ENCODE measurements at regions not wholly inside any gene's neighbourhood (a gene's known extent, or its start where the extent isn't known, plus 50 kb on each side); places are given as distances from the start of the nearest gene placed in this dataset.

- no peak overlapping the region for H2AFZ ChIP-seq (ENCODE audit: low read length)
- no peaks in the 10 kb centered on the region; the same call in 1 of the 2 replicates for H3K23me2 ChIP-seq (ENCODE audit: low read depth, low read length)
- no peak overlapping the region for H2BK20ac ChIP-seq (ENCODE audit: low read length)
- H2AK5ac ChIP-seq (ENCODE audit: low read depth, low read length): no peak overlapping the region
- H3K9me3 ChIP-seq (ENCODE audit: insufficient read depth in 2 of 2, low read depth in 1 of 2, low read length in 1 of 2): no peaks in the 10 kb centered on the region; a peak in 1 of 4 replicates
- no peak overlapping the region for H3K4me3 ChIP-seq (ENCODE audit: extremely low read depth in 1 of 4, insufficient read depth in 2 of 4, low read depth in 3 of 4, low read length in 4 of 4)
- ChIA-PET CTCF (ENCODE audit: partially characterized antibody) (no interaction called here), POLR2A (ENCODE audit: partially characterized antibody) (interaction anchor here (0.6 kb wide), 1 partner anchor 1491 kb away, joined by 5 read pairs; no protein-coding TSS in a partner anchor)
- no peak overlapping the region for H3K18ac ChIP-seq (ENCODE audit: extremely low read depth, low read length)
- H3K27me3 ChIP-seq (replicated peaks in 1 of 4; ENCODE audit: control insufficient read depth in 3 of 4, extremely low read depth in 1 of 4, insufficient read depth in 3 of 4, low read length in 3 of 4): no peaks in the 10 kb centered on the region
- H3K27ac ChIP-seq (ENCODE audit: low read depth, low read length): no peak overlapping the region
- H3K23ac ChIP-seq (ENCODE audit: insufficient read length): no peak overlapping the region
- H3K4ac ChIP-seq (replicated peaks; ENCODE audit: insufficient read length, low read depth, low read length): no peak overlapping the region
- H4K8ac ChIP-seq (ENCODE audit: extremely low read depth, insufficient read depth, low read length): no peak overlapping the region
- H3K56ac ChIP-seq (replicated peaks; ENCODE audit: insufficient read length, low read depth, low read length): no peak overlapping the region
- no peak overlapping the region for H3K4me2 ChIP-seq (ENCODE audit: insufficient read depth in 1 of 2, low read depth in 2 of 2, low read length in 2 of 2)
- no peak for DNase-seq (ENCODE audit: low read depth in 1 of 2, low spot score in 2 of 2)
- H3K4me1 ChIP-seq (replicated peaks in 1 of 4; ENCODE audit: control insufficient read depth in 3 of 4, insufficient read depth in 4 of 4, low read length in 3 of 4): no peaks in the 10 kb centered on the region
- H4K5ac ChIP-seq (ENCODE audit: insufficient read length, low read depth, low read length): no peak overlapping the region
- no peaks in the 10 kb centered on the region for H3K36me3 ChIP-seq (ENCODE audit: control insufficient read depth in 2 of 4, insufficient read depth in 4 of 4, low read length in 3 of 4)
- no peak overlapping the region for H2BK15ac ChIP-seq (ENCODE audit: low read length)
- H2BK12ac ChIP-seq (ENCODE audit: low read depth, low read length): no peak overlapping the region
- no peaks in the 10 kb centered on the region for H3K79me1 ChIP-seq (ENCODE audit: low read depth, low read length)
- H4K20me1 ChIP-seq (replicated peaks in 1 of 2; ENCODE audit: control insufficient read depth in 1 of 2, insufficient read depth in 2 of 2, low read length in 2 of 2): no peaks in the 10 kb centered on the region
- H4K91ac ChIP-seq (replicated peaks; ENCODE audit: insufficient read length, low read length): no peak overlapping the region
- H3K9ac ChIP-seq (replicated peaks in 1 of 4; ENCODE audit: extremely low read depth in 1 of 4, low read depth in 3 of 4, low read length in 3 of 4): no peak overlapping the region
- no peak for FAIRE-seq
- WGBS, 2 experiments (ENCODE audit: extremely low coverage in 1 of 2, insufficient coverage in 1 of 2, insufficient read length in 1 of 2, insufficient replicate concordance in 2 of 2, low coverage in 1 of 2, low lambda C conversion rate in 2 of 2, missing lambda C conversion rate in 1 of 2): 79% methylated on average over 4 of the region's 7 CpGs; no CpG with 5 or more reads in 1 of the 2 experiments
- no peak overlapping the region for H2BK5ac ChIP-seq (ENCODE audit: low read depth, low read length)
- H3K14ac ChIP-seq (ENCODE audit: insufficient read length): no peak overlapping the region
- H2BK120ac ChIP-seq (replicated peaks; ENCODE audit: low read depth, low read length): no peak overlapping the region
- H3K79me2 ChIP-seq (ENCODE audit: control insufficient read depth in 1 of 2, insufficient read depth in 2 of 2, low read length in 2 of 2): no peaks in the 10 kb centered on the region
- TF ChIP-seq KDM4A (IDR thresholded peaks at IDR 0.05; ENCODE audit: low read depth, low read length, severe bottlenecking) (no peak), SP1 (IDR thresholded peaks at IDR 0.05; ENCODE audit: low read depth, low read length) (no peak), MAFK (IDR thresholded peaks at IDR 0.05; ENCODE audit: low read depth, low read length) (no peak), BRCA1 (IDR thresholded peaks at IDR 0.05; ENCODE audit: low read depth, low read length) (no peak), TAF7 (optimal IDR thresholded peaks at IDR 0.05; ENCODE audit: borderline replicate concordance, low read depth, low read length) (no peak), TCF12 (IDR thresholded peaks at IDR 0.05; ENCODE audit: low read depth, low read length) (no peak), YY1 (IDR thresholded peaks at IDR 0.05; ENCODE audit: low read depth, low read length) (no peak), SUZ12 (IDR thresholded peaks at IDR 0.05; ENCODE audit: low read length) (no peak), KDM5A (IDR thresholded peaks at IDR 0.05; ENCODE audit: low read length) (no peak), CEBPB (IDR thresholded peaks at IDR 0.05; ENCODE audit: low read depth, low read length) (no peak), EZH2 (IDR thresholded peaks at IDR 0.05; ENCODE audit: low read depth, low read length, severe bottlenecking) (no peak), NRF1 (IDR thresholded peaks at IDR 0.05; ENCODE audit: low read depth, low read length) (no peak)
- TF ChIP-seq, protein P1, sequence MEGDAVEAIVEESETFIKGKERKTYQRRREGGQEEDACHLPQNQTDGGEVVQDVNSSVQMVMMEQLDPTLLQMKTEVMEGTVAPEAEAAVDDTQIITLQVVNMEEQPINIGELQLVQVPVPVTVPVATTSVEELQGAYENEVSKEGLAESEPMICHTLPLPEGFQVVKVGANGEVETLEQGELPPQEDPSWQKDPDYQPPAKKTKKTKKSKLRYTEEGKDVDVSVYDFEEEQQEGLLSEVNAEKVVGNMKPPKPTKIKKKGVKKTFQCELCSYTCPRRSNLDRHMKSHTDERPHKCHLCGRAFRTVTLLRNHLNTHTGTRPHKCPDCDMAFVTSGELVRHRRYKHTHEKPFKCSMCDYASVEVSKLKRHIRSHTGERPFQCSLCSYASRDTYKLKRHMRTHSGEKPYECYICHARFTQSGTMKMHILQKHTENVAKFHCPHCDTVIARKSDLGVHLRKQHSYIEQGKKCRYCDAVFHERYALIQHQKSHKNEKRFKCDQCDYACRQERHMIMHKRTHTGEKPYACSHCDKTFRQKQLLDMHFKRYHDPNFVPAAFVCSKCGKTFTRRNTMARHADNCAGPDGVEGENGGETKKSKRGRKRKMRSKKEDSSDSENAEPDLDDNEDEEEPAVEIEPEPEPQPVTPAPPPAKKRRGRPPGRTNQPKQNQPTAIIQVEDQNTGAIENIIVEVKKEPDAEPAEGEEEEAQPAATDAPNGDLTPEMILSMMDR (IDR thresholded peaks at IDR 0.05; ENCODE audit: control extremely low read depth in 1 of 3, insufficient read depth in 1 of 3, low read depth in 1 of 3, low read length in 3 of 3): no peak
These were observed 162.7 kb upstream of the GSC start for GRCh38 chr14:94932589-94932988.

All from H1 (cell line).